HCT116 (cell line): ENCODE measurements at regions not wholly inside any gene's neighbourhood (a gene's known extent, or its start where the extent isn't known, plus 50 kb on each side); places are given as distances from the start of the nearest gene placed in this dataset.

Source experiments
- ATAC-seq: fragments of 200-7000 bp; cut with Tn5 transposase; 2 replicates; pipeline ENCODE4 v1.9.1; 2020; ENCODE audit warnings: mild to moderate bottlenecking, moderate library complexity
- BruUV-seq: library from RNA; stranded (reverse); fragments of 400-500 nt; replicated peaks from 2 replicates; lab custom pipeline; 2021; lab: Mats Ljungman, UMichigan
- CTCF ChIA-PET: fragments of 300-600 bp; sonication (Branson Sonifier 250); formaldehyde crosslinking; loops from one replicate; lab custom pipeline; 2021; ENCODE audit warnings: antibody characterized with exemption; lab: Charles Lee
- POLR2A ChIA-PET: fragments of 300-600, 350-600 bp; sonication (Branson Sonifier 250); formaldehyde crosslinking; loops from one replicate; lab custom pipeline; 2021; ENCODE audit warnings: antibody characterized with exemption; lab: Charles Lee
- RAD21 ChIA-PET, 2 experiments: fragments of 300-600 bp; sonication (Branson Sonifier 250); formaldehyde crosslinking; loops; one replicate each; lab custom pipeline; 2023; ENCODE audit warnings: low total read pairs in 2 of 2; ENCODE audit not compliant: uncharacterized antibody in 2 of 2, unreplicated experiment in 2 of 2, low non-redundant PET in 1 of 2; lab: Charles Lee
- DNase-seq: peaks from one replicate; pipeline ENCODE4 v3.0.0-alpha.2; 2010; ENCODE audit warnings: low read depth, low spot score
- H2AFZ ChIP-seq: fragments of 200-600 bp; shearing (Covaris generic), sonication (generic); 2 replicates; pipeline ENCODE4 v1.6.1; 2017; ENCODE audit warnings: low read depth, mixed run types, mixed read lengths, antibody characterized with exemption, low read length; ENCODE audit not compliant: poor library complexity, severe bottlenecking
- H3K27ac ChIP-seq: 2 replicates; pipeline ENCODE4 v1.5.1; 2012; ENCODE audit warnings: low read depth, low read length
- H3K27me3 ChIP-seq: fragments of 200-600 bp; sonication (generic); 2 replicates; pipeline ENCODE4 v1.6.1; 2016; ENCODE audit warnings: mixed run types, low read length, mixed read lengths; ENCODE audit not compliant: insufficient read depth
- H3K36me3 ChIP-seq, 2 experiments: fragments of 200-500 bp in 1 of 2; fragments of 200-600 bp in 1 of 2; sonication (Bioruptor generic) in 1 of 2; sonication (generic) in 1 of 2; 2 replicates each; pipeline versions ENCODE4 v1.5.1 to v1.6.1; 2014 to 2016; ENCODE audit warnings: low read length in 2 of 2, inconsistent platforms in 1 of 2, mixed read lengths in 1 of 2, mixed run types in 1 of 2; ENCODE audit not compliant: insufficient read depth in 2 of 2, control insufficient read depth in 1 of 2
- H3K4me1 ChIP-seq, 2 experiments: fragments of 200-600 bp in 1 of 2; sonication (generic) in 1 of 2; 2 replicates each; pipeline versions ENCODE4 v1.5.1 to v1.6.1; 2012 to 2017; ENCODE audit warnings: low read length in 2 of 2, inconsistent platforms in 1 of 2, mild to moderate bottlenecking in 1 of 2, mixed read lengths in 1 of 2, mixed run types in 1 of 2, moderate library complexity in 1 of 2; ENCODE audit not compliant: insufficient read depth in 2 of 2, control insufficient read depth in 1 of 2
- H3K4me2 ChIP-seq: fragments of 200-600 bp; sonication (generic); 2 replicates; pipeline ENCODE4 v1.6.1; 2017; ENCODE audit warnings: mixed run types, low read length, mixed read lengths
- H3K4me3 ChIP-seq, 2 experiments: fragments of 200-600 bp in 1 of 2; sonication (generic) in 1 of 2; replicated peaks in 1 of 2; 2 replicates each; pipeline ENCODE4 v1.5.1; 2011 to 2016; ENCODE audit warnings: low read length in 2 of 2, control low read depth in 1 of 2, low read depth in 1 of 2, mild to moderate bottlenecking in 1 of 2, mixed read lengths in 1 of 2, mixed run types in 1 of 2
- H3K79me2 ChIP-seq: fragments of 200-600 bp; sonication (generic); 2 replicates; pipeline ENCODE4 v1.6.1; 2017; ENCODE audit warnings: mild to moderate bottlenecking, mixed run types, low read length, moderate library complexity, mixed read lengths; ENCODE audit not compliant: insufficient read depth
- H3K9ac ChIP-seq: fragments of 200-600 bp; sonication (generic); 2 replicates; pipeline ENCODE4 v1.6.1; 2016; ENCODE audit warnings: low read length, mixed read lengths
- H3K9me2 ChIP-seq: fragments of 200-600 bp; sonication (generic), shearing (Covaris generic); 2 replicates; pipeline ENCODE4 v1.6.1; 2017; ENCODE audit warnings: mixed run types, mild to moderate bottlenecking, moderate library complexity; ENCODE audit not compliant: insufficient read depth
- H3K9me3 ChIP-seq, 2 experiments: fragments of 200-500 bp in 1 of 2; fragments of 200-600 bp in 1 of 2; sonication (Bioruptor generic) in 1 of 2; sonication (generic) in 1 of 2; 2 replicates each; pipeline ENCODE4 v1.6.1; 2014 to 2017; ENCODE audit warnings: low read length in 2 of 2, mixed read lengths in 2 of 2, inconsistent platforms in 1 of 2, low read depth in 1 of 2, mild to moderate bottlenecking in 1 of 2, mixed run types in 1 of 2, moderate library complexity in 1 of 2; ENCODE audit not compliant: control insufficient read depth in 1 of 2, insufficient read depth in 1 of 2
- H4K20me1 ChIP-seq: fragments of 200-600 bp; sonication (generic), shearing (Covaris generic); 2 replicates; pipeline ENCODE4 v1.6.1; 2017; ENCODE audit warnings: mixed run types, mild to moderate bottlenecking, moderate library complexity; ENCODE audit not compliant: insufficient read depth
- CBX3 ChIP-seq: IDR thresholded peaks from 2 replicates; pipeline ENCODE4 v1.6.1; 2012; ENCODE audit warnings: low read depth
- CEBPB ChIP-seq: IDR thresholded peaks from 2 replicates; pipeline ENCODE4 v1.6.1; 2012; ENCODE audit warnings: low read depth
- ELF1 ChIP-seq: IDR thresholded peaks from 2 replicates; pipeline ENCODE4 v1.6.1; 2012; ENCODE audit warnings: low read depth, borderline replicate concordance
- EZH2 ChIP-seq: fragments of 200-600 bp; sonication (generic); IDR thresholded peaks from 2 replicates; pipeline ENCODE4 v1.6.1; 2017; ENCODE audit warnings: antibody characterized with exemption, mixed run types
- EZH2phosphoT487 ChIP-seq: fragments of 200-600 bp; IDR thresholded peaks from 2 replicates; pipeline ENCODE4 v1.6.1; 2018; ENCODE audit warnings: antibody characterized with exemption, borderline replicate concordance
- FOSL1 ChIP-seq: IDR thresholded peaks from 2 replicates; pipeline ENCODE4 v1.6.1; 2012; ENCODE audit warnings: low read depth
- JUND ChIP-seq: IDR thresholded peaks from 2 replicates; pipeline ENCODE4 v1.6.1; 2012
- POLR2A ChIP-seq: IDR thresholded peaks from 2 replicates; pipeline ENCODE4 v1.7.0; 2011; ENCODE audit warnings: borderline replicate concordance; ENCODE audit not compliant: insufficient read depth, insufficient read length; ENCODE audit errors: extremely low read depth
- RAD21 ChIP-seq: IDR thresholded peaks from 2 replicates; pipeline ENCODE4 v1.6.1; 2012; ENCODE audit warnings: low read depth, mild to moderate bottlenecking
- SIN3A ChIP-seq: IDR thresholded peaks from 2 replicates; pipeline ENCODE4 v1.6.1; 2012; ENCODE audit warnings: low read depth
- SRF ChIP-seq: IDR thresholded peaks from 2 replicates; pipeline ENCODE4 v1.6.1; 2012; ENCODE audit warnings: low read depth
- YY1 ChIP-seq: IDR thresholded peaks from 2 replicates; pipeline ENCODE4 v1.6.1; 2011; ENCODE audit warnings: low read length, low read depth, moderate library complexity, mild to moderate bottlenecking; ENCODE audit not compliant: insufficient replicate concordance; ENCODE audit errors: extremely low read depth
- ZFX ChIP-seq: fragments of 450-650 bp; IDR thresholded peaks from 2 replicates; pipeline ENCODE4 v1.6.1; 2017
- intact Hi-C: fragments of 100-400 bp; cut with micrococcal nuclease; formaldehyde crosslinking; loops from 2 replicates; pipeline ENCODE4 v1.10.0; 2022

DNA sequence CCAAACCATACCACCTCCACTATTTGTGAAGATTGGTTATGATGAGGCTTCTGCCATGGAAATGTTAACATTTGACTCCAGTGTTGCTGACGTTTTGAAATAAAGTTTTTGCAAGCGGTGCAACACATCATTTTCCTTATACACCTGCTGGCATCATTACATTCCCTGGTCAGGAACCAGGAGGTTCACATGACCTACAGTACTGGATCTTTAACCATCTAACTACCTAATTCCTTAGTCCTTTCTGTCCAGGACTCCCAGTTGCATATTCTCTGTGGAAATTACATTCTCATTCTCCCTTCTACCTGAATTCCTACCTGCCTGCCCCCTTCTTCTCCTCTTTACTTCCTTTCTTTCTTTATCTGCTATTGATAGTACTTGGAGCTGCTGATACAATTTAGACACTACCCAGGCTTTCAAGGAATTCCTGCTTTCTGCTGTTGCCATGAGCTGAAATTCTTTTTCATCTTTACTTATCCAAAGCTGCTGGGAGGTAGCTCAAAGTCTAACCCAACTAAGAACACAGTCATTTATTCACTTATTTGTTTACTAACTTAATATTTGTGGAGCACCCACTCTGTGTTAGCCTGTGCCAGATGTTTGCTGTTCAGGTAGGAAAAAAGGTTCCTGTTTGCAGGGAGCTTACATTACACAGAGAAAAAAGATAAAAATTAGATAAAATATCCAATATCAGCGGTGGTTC is 144.2 kb downstream of the EDEM1 start:
- no peak overlapping the region for H3K4me3 ChIP-seq
- no peaks in the 10 kb centered on the region for H3K9me3 ChIP-seq
- ATAC-seq (no peak), DNase-seq (no peak)
- intact Hi-C loops, result no loop called here
- peaks cover 7 to 13% of the 10 kb centered on the region in 2 experiments for H3K4me1 ChIP-seq
- no peak overlapping the region for H3K4me2 ChIP-seq
- no peak overlapping the region for H3K27ac ChIP-seq
- H3K27me3 ChIP-seq, result no peaks in the 10 kb centered on the region
- BruUV-seq, result no TSS peak
- no peak overlapping the region for H2AFZ ChIP-seq
- H3K79me2 ChIP-seq, result no peaks in the 10 kb centered on the region
- RAD21 ChIA-PET, result no interaction called here
- H3K36me3 ChIP-seq, result no peaks in the 10 kb centered on the region
- H4K20me1 ChIP-seq, result no peaks in the 10 kb centered on the region
- TF ChIP-seq FOSL1 (no peak), SRF (no peak), CEBPB (no peak)
- POLR2A ChIA-PET, result no interaction called here
- H3K9ac ChIP-seq, result no peak overlapping the region
- H3K9me2 ChIP-seq, result no peaks in the 10 kb centered on the region
- CTCF ChIA-PET, result no interaction called here

- H3K4me3 ChIP-seq, result no peak overlapping the region
- DNase-seq (no peak), ATAC-seq (no peak)
- no peak overlapping the region for H3K27ac ChIP-seq
- no peaks in the 10 kb centered on the region for H4K20me1 ChIP-seq
- no peak overlapping the region for H3K4me2 ChIP-seq
- no peaks in the 10 kb centered on the region for H3K79me2 ChIP-seq
- no peaks in the 10 kb centered on the region for H3K9me3 ChIP-seq
- H2AFZ ChIP-seq, result no peak overlapping the region
- RAD21 ChIA-PET, result no interaction called here
- intact Hi-C loops, result no loop called here
- TF ChIP-seq ELF1 (no peak), EZH2phosphoT487 (no peak), ZFX (no peak), EZH2 (no peak), JUND (no peak), CBX3 (no peak), CEBPB (no peak), RAD21 (no peak), SIN3A (no peak), FOSL1 (no peak), YY1 (no peak), POLR2A (no peak)
- H3K4me1 ChIP-seq, result peaks cover 7 to 13% of the 10 kb centered on the region in 2 experiments
- H3K27me3 ChIP-seq, result no peaks in the 10 kb centered on the region
- H3K9me2 ChIP-seq, result no peaks in the 10 kb centered on the region
- no TSS peak for BruUV-seq
- CTCF ChIA-PET, result no interaction called here
- no peak overlapping the region for H3K9ac ChIP-seq
- POLR2A ChIA-PET, result no interaction called here
- no peaks in the 10 kb centered on the region for H3K36me3 ChIP-seq
Observed at GRCh38 chr3:5332270-5332956, 144.9 kb downstream of the EDEM1 start.
